ENCODE measurements at regions not wholly inside any gene's neighbourhood (a gene's known extent, or its start where the extent isn't known, plus 50 kb on each side); places are given as distances from the start of the nearest gene placed in this dataset.

- TF ChIP-seq EZH2 (IDR thresholded peaks at IDR 0.05; ENCODE audit: borderline replicate concordance, low read depth, low read length, poor library complexity, severe bottlenecking): no peak
- TF ChIP-seq, protein P1, sequence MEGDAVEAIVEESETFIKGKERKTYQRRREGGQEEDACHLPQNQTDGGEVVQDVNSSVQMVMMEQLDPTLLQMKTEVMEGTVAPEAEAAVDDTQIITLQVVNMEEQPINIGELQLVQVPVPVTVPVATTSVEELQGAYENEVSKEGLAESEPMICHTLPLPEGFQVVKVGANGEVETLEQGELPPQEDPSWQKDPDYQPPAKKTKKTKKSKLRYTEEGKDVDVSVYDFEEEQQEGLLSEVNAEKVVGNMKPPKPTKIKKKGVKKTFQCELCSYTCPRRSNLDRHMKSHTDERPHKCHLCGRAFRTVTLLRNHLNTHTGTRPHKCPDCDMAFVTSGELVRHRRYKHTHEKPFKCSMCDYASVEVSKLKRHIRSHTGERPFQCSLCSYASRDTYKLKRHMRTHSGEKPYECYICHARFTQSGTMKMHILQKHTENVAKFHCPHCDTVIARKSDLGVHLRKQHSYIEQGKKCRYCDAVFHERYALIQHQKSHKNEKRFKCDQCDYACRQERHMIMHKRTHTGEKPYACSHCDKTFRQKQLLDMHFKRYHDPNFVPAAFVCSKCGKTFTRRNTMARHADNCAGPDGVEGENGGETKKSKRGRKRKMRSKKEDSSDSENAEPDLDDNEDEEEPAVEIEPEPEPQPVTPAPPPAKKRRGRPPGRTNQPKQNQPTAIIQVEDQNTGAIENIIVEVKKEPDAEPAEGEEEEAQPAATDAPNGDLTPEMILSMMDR (conservative IDR thresholded peaks at IDR 0.05; ENCODE audit: low read depth, low read length): no peak
- H3K36me3 ChIP-seq (ENCODE audit: insufficient read depth, low read length, poor library complexity, severe bottlenecking): no peaks in the 10 kb centered on the region
- no peak overlapping the region for H3K27ac ChIP-seq (ENCODE audit: low read depth, low read length, poor library complexity, severe bottlenecking)
- no peaks in the 10 kb centered on the region for H3K27me3 ChIP-seq (replicated peaks; ENCODE audit: insufficient read depth, low read depth, low read length, poor library complexity)
- DNase-seq (ENCODE audit: low spot score): no peak
- CTCF ChIA-PET: no interaction called here
- BruUV-seq (replicated peaks): no TSS peak
- H3K4me1 ChIP-seq (ENCODE audit: insufficient read depth, low read length, poor library complexity, severe bottlenecking): peaks cover 5% of the 10 kb centered on the region
- intact Hi-C loops (cut with micrococcal nuclease; ENCODE audit: unreplicated experiment): no loop called here
- no peaks in the 10 kb centered on the region for H3K9me3 ChIP-seq (ENCODE audit: low read depth, low read length, poor library complexity, severe bottlenecking)
- no peak overlapping the region for H3K4me3 ChIP-seq (ENCODE audit: low read depth, low read length, poor library complexity, severe bottlenecking)
- POLR2A ChIA-PET (ENCODE audit: low non-redundant PET): no interaction called here
Observed at GRCh38 chr2:145807554-145807953, 1287.6 kb upstream of the ZEB2 start.

GRCh38 chr2:145806546-145806945 lies 1286.6 kb upstream of the ZEB2 start:
- CTCF ChIA-PET: no interaction called here
- intact Hi-C loops (cut with micrococcal nuclease; ENCODE audit: unreplicated experiment): no loop called here
- Histone ChIP-seq H3K27ac (ENCODE audit: low read depth, low read length, poor library complexity, severe bottlenecking) (no peak overlapping the region), H3K4me3 (ENCODE audit: low read depth, low read length, poor library complexity, severe bottlenecking) (no peak overlapping the region), H3K4me1 (ENCODE audit: insufficient read depth, low read length, poor library complexity, severe bottlenecking) (peaks cover 3% of the 10 kb centered on the region), H3K9me3 (ENCODE audit: low read depth, low read length, poor library complexity, severe bottlenecking) (no peaks in the 10 kb centered on the region), H3K36me3 (ENCODE audit: insufficient read depth, low read length, poor library complexity, severe bottlenecking) (no peaks in the 10 kb centered on the region), H3K27me3 (replicated peaks; ENCODE audit: insufficient read depth, low read depth, low read length, poor library complexity) (no peaks in the 10 kb centered on the region)
- TF ChIP-seq, protein P1 (conservative IDR thresholded peaks at IDR 0.05; ENCODE audit: low read depth, low read length): no peak
- TF ChIP-seq EZH2 (IDR thresholded peaks at IDR 0.05; ENCODE audit: borderline replicate concordance, low read depth, low read length, poor library complexity, severe bottlenecking): no peak
- no TSS peak for BruUV-seq (replicated peaks)
- no peak for DNase-seq (ENCODE audit: low spot score)
- POLR2A ChIA-PET (ENCODE audit: low non-redundant PET): no interaction called here

GRCh38 chr2:145802133-145802532 lies 1282.2 kb upstream of the ZEB2 start:
- TF ChIP-seq, protein P1 (conservative IDR thresholded peaks at IDR 0.05; ENCODE audit: low read depth, low read length): no peak
- no peak for TF ChIP-seq EZH2 (IDR thresholded peaks at IDR 0.05; ENCODE audit: borderline replicate concordance, low read depth, low read length, poor library complexity, severe bottlenecking)
- ChIA-PET CTCF (no interaction called here), POLR2A (ENCODE audit: low non-redundant PET) (no interaction called here)
- no peak overlapping the region for H3K27ac ChIP-seq (ENCODE audit: low read depth, low read length, poor library complexity, severe bottlenecking)
- H3K27me3 ChIP-seq (replicated peaks; ENCODE audit: insufficient read depth, low read depth, low read length, poor library complexity): no peaks in the 10 kb centered on the region
- DNase-seq (ENCODE audit: low spot score): no peak
- no peaks in the 10 kb centered on the region for H3K36me3 ChIP-seq (ENCODE audit: insufficient read depth, low read length, poor library complexity, severe bottlenecking)
- no peak overlapping the region for H3K4me3 ChIP-seq (ENCODE audit: low read depth, low read length, poor library complexity, severe bottlenecking)
- H3K4me1 ChIP-seq (ENCODE audit: insufficient read depth, low read length, poor library complexity, severe bottlenecking): no peaks in the 10 kb centered on the region
- H3K9me3 ChIP-seq (ENCODE audit: low read depth, low read length, poor library complexity, severe bottlenecking): no peaks in the 10 kb centered on the region
- no TSS peak for BruUV-seq (replicated peaks)
- intact Hi-C loops (cut with micrococcal nuclease; ENCODE audit: unreplicated experiment): no loop called here
